Fibroblast of the aortic adventitia (primary cell): ENCODE measurements at regions not wholly inside any gene's neighbourhood (a gene's known extent, or its start where the extent isn't known, plus 50 kb on each side); places are given as distances from the start of the nearest gene placed in this dataset.

Experiments used
- DNase-seq: peaks from one replicate; pipeline ENCODE4 v3.0.0-alpha.2; 2010; ENCODE audit warnings: low read depth
- H3K4me3 ChIP-seq: 2 replicates; pipeline ENCODE4 v1.5.1; 2011; ENCODE audit warnings: low read depth, mild to moderate bottlenecking, control low read depth, low read length, moderate library complexity
- CTCF ChIP-seq: IDR thresholded peaks from 2 replicates; pipeline ENCODE4 v1.5.1; 2011; ENCODE audit warnings: mild to moderate bottlenecking, low read length, control low read depth, inconsistent platforms; ENCODE audit not compliant: insufficient read depth

- no peak for DNase-seq
- no peak for TF ChIP-seq CTCF
Observed at GRCh38 chr18:23341983-23342382, 111.1 kb upstream of the RIOK3 start.

GRCh38 chr18:23342506-23342905 lies 110.6 kb upstream of the RIOK3 start:
- DNase-seq, result no peak
- no peak overlapping the region for H3K4me3 ChIP-seq
- no peak for TF ChIP-seq CTCF

More at GRCh38 chr18:23341983-23342382, 111.1 kb upstream of the RIOK3 start:
- no peak overlapping the region for H3K4me3 ChIP-seq

- no peak for TF ChIP-seq CTCF
- no peak overlapping the region for H3K4me3 ChIP-seq
- no peak for DNase-seq
Observed at GRCh38 chr18:23350188-23350587, 102.9 kb upstream of the RIOK3 start.

GRCh38 chr18:23351521-23351920 lies 101.6 kb upstream of the RIOK3 start:
- no peak overlapping the region for H3K4me3 ChIP-seq
- no peak for DNase-seq
- TF ChIP-seq CTCF, result no peak

- DNase-seq, result peak; percentile 29
- no peak overlapping the region for H3K4me3 ChIP-seq
Observed at GRCh38 chr18:23352042-23352441, 101.0 kb upstream of the RIOK3 start.

GRCh38 chr18:23353459-23353858 lies 99.6 kb upstream of the RIOK3 start:
- no peak for DNase-seq
- H3K4me3 ChIP-seq, result no peak overlapping the region
- TF ChIP-seq CTCF, result no peak

More at GRCh38 chr18:23352042-23352441, 101.0 kb upstream of the RIOK3 start:
- TF ChIP-seq CTCF, result no peak

GRCh38 chr18:23354625-23355024 lies 98.5 kb upstream of the RIOK3 start:
- TF ChIP-seq CTCF, result no peak
- peak; percentile 73 for DNase-seq

More at GRCh38 chr18:23354625-23355024, 98.5 kb upstream of the RIOK3 start:
- H3K4me3 ChIP-seq, result no peak overlapping the region
